GM12878 (cell line): ENCODE measurements at regions not wholly inside any gene's neighbourhood (a gene's known extent, or its start where the extent isn't known, plus 50 kb on each side); places are given as distances from the start of the nearest gene placed in this dataset.

Source experiments
- ATAC-seq: fragments of 200-7000 bp; cut with Tn5 transposase; 3 replicates; pipeline ENCODE4 v1.9.1; 2020; ENCODE audit warnings: mild to moderate bottlenecking, moderate library complexity
- BruUV-seq: library from RNA; stranded (reverse); fragments of 400-500 nt; replicated peaks from 2 replicates; lab custom pipeline; 2021; lab: Mats Ljungman, UMichigan
- CTCF ChIA-PET: fragments of 300-600 bp; sonication (Branson Sonifier 250); formaldehyde crosslinking; extraction: SDS; loops from one replicate; lab custom pipeline; 2021; ENCODE audit warnings: inconsistent platforms; lab: Yijun Ruan, JAX
- POLR2A ChIA-PET: fragments of 350-600 bp; formaldehyde crosslinking; extraction: SDS; loops from one replicate; lab custom pipeline; 2021; ENCODE audit warnings: inconsistent platforms; lab: Charles Lee
- RAD21 ChIA-PET: fragments of 300-600 bp; sonication (Branson Sonifier 250); formaldehyde crosslinking; loops from one replicate; lab custom pipeline; 2023; ENCODE audit warnings: antibody characterized with exemption; ENCODE audit not compliant: unreplicated experiment; lab: Charles Lee
- SMC1A ChIA-PET: fragments of 300-600 bp; sonication (Branson Sonifier 250); formaldehyde crosslinking; loops from one replicate; lab custom pipeline; 2023; ENCODE audit not compliant: unreplicated experiment, uncharacterized antibody; lab: Charles Lee
- DNase-seq: peaks from one replicate; pipeline ENCODE4 v3.0.0-alpha.2; 2011; ENCODE audit warnings: low read depth, low spot score
- FAIRE-seq: peaks from 3 replicates; lab custom pipeline; 2011; peaks lifted over from hg19 to GRCh38; lab: Jason Lieb, UNC
- H2AFZ ChIP-seq: 2 replicates; pipeline ENCODE4 v1.6.0; 2011; ENCODE audit warnings: low read depth, low read length, control low read depth; ENCODE audit not compliant: control insufficient read depth
- H3K27ac ChIP-seq: 2 replicates; pipeline ENCODE4 v1.5.1; 2011; ENCODE audit warnings: control low read depth; ENCODE audit not compliant: control insufficient read depth, insufficient read depth
- H3K27me3 ChIP-seq, 2 experiments: replicated peaks in 1 of 2; 2 replicates each; pipeline versions ENCODE4 v1.6.0 to v1.6.1; 2011; ENCODE audit warnings: low read length in 1 of 2; ENCODE audit not compliant: control insufficient read depth in 2 of 2, insufficient read depth in 2 of 2
- H3K36me3 ChIP-seq, 2 experiments: 2 replicates each; pipeline ENCODE4 v1.5.1; 2011; ENCODE audit warnings: low read length in 1 of 2; ENCODE audit not compliant: control insufficient read depth in 2 of 2, insufficient read depth in 2 of 2
- H3K4me1 ChIP-seq: 2 replicates; pipeline ENCODE4 v1.6.1; 2011; ENCODE audit warnings: mild to moderate bottlenecking, low read length, moderate library complexity, mixed read lengths; ENCODE audit not compliant: control insufficient read depth, insufficient read depth
- H3K4me2 ChIP-seq: 2 replicates; pipeline ENCODE4 v1.6.0; 2011; ENCODE audit warnings: control low read depth; ENCODE audit not compliant: control insufficient read depth, insufficient read depth
- H3K4me3 ChIP-seq: fragments of 200-600 bp; sonication (generic); 2 replicates; pipeline ENCODE4 v1.5.1; 2016
- H3K79me2 ChIP-seq: 2 replicates; pipeline ENCODE4 v1.6.0; 2011; ENCODE audit warnings: low read length; ENCODE audit not compliant: control insufficient read depth, insufficient read depth
- H3K9ac ChIP-seq: 2 replicates; pipeline ENCODE4 v1.8.0; 2011; ENCODE audit warnings: low read length, control low read depth, mixed read lengths; ENCODE audit not compliant: control insufficient read depth, insufficient read depth
- H3K9me3 ChIP-seq: replicated peaks from 3 replicates; pipeline ENCODE4 v1.5.1; 2011; ENCODE audit warnings: mild to moderate bottlenecking, low read length; ENCODE audit not compliant: control insufficient read depth, insufficient read depth
- H4K20me1 ChIP-seq: 2 replicates; pipeline ENCODE4 v1.6.0; 2011; ENCODE audit not compliant: control insufficient read depth, insufficient read depth
- BACH1 ChIP-seq: fragments of 450-650 bp; IDR thresholded peaks from 2 replicates; pipeline ENCODE4 v1.6.1; 2017; ENCODE audit warnings: mild to moderate bottlenecking, borderline replicate concordance
- BHLHE40 ChIP-seq, 2 experiments: fragments of 450-650 bp in 1 of 2; IDR thresholded peaks; 2 replicates each; pipeline ENCODE4 v1.6.1; 2011 to 2017; ENCODE audit warnings: low read depth in 2 of 2, borderline replicate concordance in 1 of 2, improper control_type of control experiment in 1 of 2, low read length in 1 of 2, mild to moderate bottlenecking in 1 of 2
- KDM1A ChIP-seq: fragments of 200-600 bp; sonication (generic); IDR thresholded peaks from 2 replicates; pipeline ENCODE4 v1.6.1; 2016; ENCODE audit warnings: borderline replicate concordance
- PRDM15 ChIP-seq: fragments of 450-650 bp; formaldehyde crosslinking; IDR thresholded peaks from 2 replicates; pipeline ENCODE4 v1.4.0; 2020; ENCODE audit warnings: mild to moderate bottlenecking, moderate library complexity
- SMAD1 ChIP-seq: fragments of 450-650 bp; IDR thresholded peaks from 2 replicates; pipeline ENCODE4 v1.6.1; 2018; ENCODE audit warnings: mild to moderate bottlenecking, low read depth; ENCODE audit not compliant: partially characterized antibody
- TBL1XR1 ChIP-seq: IDR thresholded peaks from 2 replicates; pipeline ENCODE4 v1.6.1; 2012; ENCODE audit warnings: low read depth, low read length, improper control_type of control experiment
- WRNIP1 ChIP-seq: IDR thresholded peaks from 2 replicates; pipeline ENCODE4 v1.6.1; 2011; ENCODE audit warnings: low read depth, low read length, improper control_type of control experiment, borderline replicate concordance
- ZBTB4 ChIP-seq: fragments of 450-650 bp; formaldehyde crosslinking; IDR thresholded peaks from 2 replicates; pipeline ENCODE4 v1.4.0; 2022; ENCODE audit warnings: mild to moderate bottlenecking, moderate library complexity
- WGBS: methylation state at CpG from one replicate; pipeline ENCODE4 v1.1.6; 2016; ENCODE audit warnings: low lambda C conversion rate; ENCODE audit not compliant: insufficient replicate concordance, insufficient coverage; ENCODE audit errors: missing lambda C conversion rate; 5-methylcytosine and 5-hydroxymethylcytosine counted together
- in situ Hi-C: fragments of 300-500 bp; cut with MboI; formaldehyde crosslinking; loops from 9 replicates; pipeline ENCODE4 v1.14.3; 2018; ENCODE audit warnings: mixed read lengths
- intact Hi-C: fragments of 100-400 bp; cut with micrococcal nuclease; formaldehyde crosslinking; loops from one replicate; pipeline ENCODE4 v1.14.2; 2022; ENCODE audit not compliant: unreplicated experiment

DNA sequence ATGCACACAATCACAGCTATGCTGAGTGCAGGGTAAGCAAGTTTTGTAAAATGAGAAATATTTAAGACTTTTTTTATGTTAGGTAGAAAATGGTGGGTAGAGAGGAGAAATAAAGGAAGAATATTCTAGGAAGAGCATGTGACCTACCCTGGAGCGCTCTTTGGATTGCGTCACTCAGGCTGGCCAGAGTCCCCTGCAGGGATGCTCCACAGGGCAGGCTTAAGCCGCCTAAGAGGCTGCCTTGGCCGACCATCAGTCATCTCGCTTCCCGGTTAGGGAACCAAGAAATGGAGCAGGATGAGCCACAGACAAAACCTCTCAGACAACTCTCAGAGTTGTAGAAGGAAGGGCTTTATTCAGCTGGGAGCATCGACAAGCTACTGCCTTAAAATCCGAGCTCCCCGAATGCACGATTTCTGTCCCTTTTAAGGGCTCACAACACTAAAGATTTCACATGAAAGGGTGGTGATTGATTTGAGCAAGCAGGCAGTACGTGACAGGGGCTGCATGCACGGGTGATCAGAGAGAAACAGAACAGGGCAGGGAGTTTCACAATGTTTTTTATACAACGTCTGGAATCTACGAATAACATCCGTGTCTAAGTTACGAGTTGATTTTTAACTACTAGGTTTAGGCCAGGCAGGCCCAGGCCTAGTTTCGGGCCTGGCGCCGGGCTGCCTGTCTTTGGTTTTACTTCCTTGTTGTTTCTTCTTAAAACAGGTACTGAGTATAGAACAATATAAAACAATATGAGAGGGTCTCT is 1072.0 kb downstream of the CBLN2 start:
- Histone ChIP-seq H3K27ac (no peak overlapping the region), H3K4me3 (no peak overlapping the region), H2AFZ (no peak overlapping the region), H3K9me3 (no peaks in the 10 kb centered on the region), H3K79me2 (no peaks in the 10 kb centered on the region), H3K4me2 (no peak overlapping the region), H3K9ac (no peak overlapping the region), H3K27me3 (no peaks in the 10 kb centered on the region), H4K20me1 (no peaks in the 10 kb centered on the region), H3K36me3 (no peaks in the 10 kb centered on the region), H3K4me1 (no peaks in the 10 kb centered on the region)
- ChIA-PET POLR2A (no interaction called here), SMC1A (no interaction called here), RAD21 (no interaction called here), CTCF (no interaction called here)
- DNase-seq (no peak), ATAC-seq (peak; percentile 57), FAIRE-seq (no peak)
- TF ChIP-seq BHLHE40 (IDR thresholded peaks at IDR 0.05; ENCODE audit: borderline replicate concordance in 1 of 2, low read depth in 2 of 2, low read length in 1 of 2) (peak; percentile 15 to 68; a peak in 2 of 4 replicates), TBL1XR1 (no peak)
- in situ Hi-C loops = no loop called here
- BruUV-seq = no TSS peak
- intact Hi-C loops = no loop called here
- 66% methylated on average over 19 of the region's 19 CpGs for WGBS

GRCh38 chr18:71456206-71456605 is 1087.9 kb downstream of the CBLN2 start:
- Histone ChIP-seq H3K27me3 (no peaks in the 10 kb centered on the region), H3K9me3 (no peaks in the 10 kb centered on the region), H2AFZ (no peak overlapping the region), H3K79me2 (no peaks in the 10 kb centered on the region), H3K4me2 (no peak overlapping the region), H3K27ac (no peak overlapping the region), H3K9ac (no peak overlapping the region), H3K4me1 (no peaks in the 10 kb centered on the region), H3K4me3 (no peak overlapping the region), H4K20me1 (no peaks in the 10 kb centered on the region), H3K36me3 (no peaks in the 10 kb centered on the region)
- ChIA-PET POLR2A (no interaction called here), CTCF (no interaction called here), SMC1A (no interaction called here), RAD21 (no interaction called here)
- WGBS = 11% methylated on average over 3 of the region's 3 CpGs
- in situ Hi-C loops = no loop called here
- BruUV-seq = no TSS peak
- no peak for DNase-seq
- ATAC-seq = no peak
- FAIRE-seq = no peak
- intact Hi-C loops = no loop called here
- TF ChIP-seq SMAD1 (no peak), KDM1A (no peak), ZBTB4 (CRISPR knock-in tag) (no peak), WRNIP1 (no peak), BACH1 (no peak), PRDM15 (CRISPR knock-in tag) (no peak)
